Erythroblast (primary cell): ENCODE measurements at regions not wholly inside any gene's neighbourhood (a gene's known extent, or its start where the extent isn't known, plus 50 kb on each side); places are given as distances from the start of the nearest gene placed in this dataset.

Source experiments
- GATA1 ChIP-seq: IDR thresholded peaks from 2 replicates; pipeline ENCODE4 v1.6.1; 2011; ENCODE audit warnings: low read depth, mild to moderate bottlenecking, control low read depth, low read length, moderate library complexity
- POLR2A ChIP-seq: IDR thresholded peaks from 2 replicates; pipeline ENCODE4 v1.6.1; 2011; ENCODE audit warnings: mild to moderate bottlenecking, low read length

DNA sequence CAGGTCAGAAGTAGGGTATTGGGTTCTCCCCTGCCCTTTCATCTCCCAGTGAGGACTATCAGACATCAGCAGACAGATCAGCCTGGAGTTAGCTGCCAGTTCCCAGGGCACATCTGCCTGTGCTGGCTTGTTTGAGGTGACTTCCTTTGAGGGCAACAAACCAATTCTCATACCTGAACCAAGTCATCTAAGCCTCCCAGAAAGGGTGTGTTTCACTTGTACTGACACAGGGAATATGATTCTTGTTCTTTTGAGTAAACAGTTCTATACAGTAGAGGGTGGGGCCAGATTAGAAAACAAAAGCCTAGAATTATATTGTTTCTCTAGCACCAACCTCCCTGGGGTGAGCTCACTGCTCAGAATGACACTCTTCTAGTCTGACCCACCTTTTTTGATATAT is 591.9 kb downstream of the SLC4A3 start:
- TF ChIP-seq POLR2A (no peak), GATA1 (no peak)
